ENCODE measurements at regions not wholly inside any gene's neighbourhood (a gene's known extent, or its start where the extent isn't known, plus 50 kb on each side); places are given as distances from the start of the nearest gene placed in this dataset.

GRCh38 chr9:86405926-86406325 is 51.7 kb upstream of the TUT7 start:
- H3F3A ChIP-seq (ENCODE audit: insufficient read depth), result no peaks in the 10 kb centered on the region
- H3K27ac ChIP-seq (ENCODE audit: low read depth, low read length), result no peak overlapping the region
- H3K9me2 ChIP-seq (replicated peaks; ENCODE audit: insufficient read depth, low read length), result no peaks in the 10 kb centered on the region
- H3K4me3 ChIP-seq (ENCODE audit: insufficient read depth, low read length, poor library complexity, severe bottlenecking), result no peak overlapping the region
- H3K79me2 ChIP-seq (ENCODE audit: insufficient read depth, low read length), result no peaks in the 10 kb centered on the region
- TF ChIP-seq CTCF (IDR thresholded peaks at IDR 0.05; ENCODE audit: insufficient read depth, low read length, poor library complexity, severe bottlenecking), result no peak
- no peak for TF ChIP-seq EZH2phosphoT487 (conservative IDR thresholded peaks at IDR 0.05; ENCODE audit: low read length)
- no peak overlapping the region for H2AFZ ChIP-seq (ENCODE audit: low read depth, low read length, severe bottlenecking)
- H3K36me3 ChIP-seq (ENCODE audit: low read length), result no peaks in the 10 kb centered on the region
- no peaks in the 10 kb centered on the region for H4K20me1 ChIP-seq (ENCODE audit: low read depth, low read length)
- no peaks in the 10 kb centered on the region for H3K9me3 ChIP-seq (ENCODE audit: insufficient read depth, low read length)
- no peaks in the 10 kb centered on the region for H3K27me3 ChIP-seq (ENCODE audit: low read length)
- no peak overlapping the region for H3K9ac ChIP-seq (ENCODE audit: low read length)
- no peak overlapping the region for H3K4me2 ChIP-seq (ENCODE audit: low read depth, low read length, poor library complexity, severe bottlenecking)

GRCh38 chr9:86405086-86405491 is 50.9 kb upstream of the TUT7 start:
- Histone ChIP-seq H3K27me3 (ENCODE audit: low read length) (no peaks in the 10 kb centered on the region), H3K4me2 (ENCODE audit: low read depth, low read length, poor library complexity, severe bottlenecking) (no peak overlapping the region)

More at GRCh38 chr9:86405086-86405491, 50.9 kb upstream of the TUT7 start:
- Histone ChIP-seq H3K36me3 (ENCODE audit: low read length) (no peaks in the 10 kb centered on the region), H2AFZ (ENCODE audit: low read depth, low read length, severe bottlenecking) (no peak overlapping the region), H3K9me3 (ENCODE audit: insufficient read depth, low read length) (no peaks in the 10 kb centered on the region), H3K4me3 (ENCODE audit: insufficient read depth, low read length, poor library complexity, severe bottlenecking) (no peak overlapping the region), H3K27ac (ENCODE audit: low read depth, low read length) (no peak overlapping the region), H3K9me2 (replicated peaks; ENCODE audit: insufficient read depth, low read length) (no peaks in the 10 kb centered on the region), H3K79me2 (ENCODE audit: insufficient read depth, low read length) (no peaks in the 10 kb centered on the region), H4K20me1 (ENCODE audit: low read depth, low read length) (no peaks in the 10 kb centered on the region), H3K9ac (ENCODE audit: low read length) (no peak overlapping the region), H3F3A (ENCODE audit: insufficient read depth) (no peaks in the 10 kb centered on the region)
- TF ChIP-seq CTCF (IDR thresholded peaks at IDR 0.05; ENCODE audit: insufficient read depth, low read length, poor library complexity, severe bottlenecking), result no peak
